C4-2B (cell line): ENCODE measurements at regions not wholly inside any gene's neighbourhood (a gene's known extent, or its start where the extent isn't known, plus 50 kb on each side); places are given as distances from the start of the nearest gene placed in this dataset.
"Not testable (repeated sequence)": the region's sequence is repeated elsewhere in the genome, so short reads cannot be mapped to it uniquely, and the experiment has no call there.

ENCODE experiments used
- H3K27ac ChIP-seq: fragments of 450-650 bp; 2 replicates; pipeline ENCODE4 v1.5.1; 2017
- ZFX ChIP-seq: fragments of 450-650 bp; IDR thresholded peaks from 2 replicates; pipeline ENCODE4 v1.6.1; 2017
- TF ChIP-seq, protein P1 (sequence below): fragments of 450-650 bp; conservative IDR thresholded peaks from 2 replicates; pipeline ENCODE4 v1.5.1; 2017; ENCODE audit warnings: mild to moderate bottlenecking

DNA sequence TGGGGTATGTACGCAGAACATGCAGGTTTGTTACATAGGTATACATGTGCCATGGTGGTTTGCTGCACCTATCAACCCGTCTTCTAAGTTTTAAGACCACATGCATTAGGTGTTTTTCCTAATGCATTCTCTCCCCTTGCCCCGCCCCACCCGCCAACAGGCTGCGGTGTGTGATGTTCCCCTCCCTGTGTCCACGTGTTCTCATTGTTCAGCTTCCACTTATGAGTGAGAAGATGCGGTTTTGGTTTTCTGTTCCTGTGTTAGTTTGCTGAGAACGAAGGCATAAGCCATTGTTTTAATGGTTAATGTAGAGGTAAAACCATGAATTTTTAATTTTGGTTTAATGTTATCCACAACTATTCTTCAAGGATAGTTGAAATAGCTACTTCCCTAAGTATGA lies 346.8 kb upstream of the EPHA6 start:
- no peak for TF ChIP-seq ZFX
- TF ChIP-seq, protein P1, sequence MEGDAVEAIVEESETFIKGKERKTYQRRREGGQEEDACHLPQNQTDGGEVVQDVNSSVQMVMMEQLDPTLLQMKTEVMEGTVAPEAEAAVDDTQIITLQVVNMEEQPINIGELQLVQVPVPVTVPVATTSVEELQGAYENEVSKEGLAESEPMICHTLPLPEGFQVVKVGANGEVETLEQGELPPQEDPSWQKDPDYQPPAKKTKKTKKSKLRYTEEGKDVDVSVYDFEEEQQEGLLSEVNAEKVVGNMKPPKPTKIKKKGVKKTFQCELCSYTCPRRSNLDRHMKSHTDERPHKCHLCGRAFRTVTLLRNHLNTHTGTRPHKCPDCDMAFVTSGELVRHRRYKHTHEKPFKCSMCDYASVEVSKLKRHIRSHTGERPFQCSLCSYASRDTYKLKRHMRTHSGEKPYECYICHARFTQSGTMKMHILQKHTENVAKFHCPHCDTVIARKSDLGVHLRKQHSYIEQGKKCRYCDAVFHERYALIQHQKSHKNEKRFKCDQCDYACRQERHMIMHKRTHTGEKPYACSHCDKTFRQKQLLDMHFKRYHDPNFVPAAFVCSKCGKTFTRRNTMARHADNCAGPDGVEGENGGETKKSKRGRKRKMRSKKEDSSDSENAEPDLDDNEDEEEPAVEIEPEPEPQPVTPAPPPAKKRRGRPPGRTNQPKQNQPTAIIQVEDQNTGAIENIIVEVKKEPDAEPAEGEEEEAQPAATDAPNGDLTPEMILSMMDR, result no peak
- no peak overlapping the region for H3K27ac ChIP-seq

DNA sequence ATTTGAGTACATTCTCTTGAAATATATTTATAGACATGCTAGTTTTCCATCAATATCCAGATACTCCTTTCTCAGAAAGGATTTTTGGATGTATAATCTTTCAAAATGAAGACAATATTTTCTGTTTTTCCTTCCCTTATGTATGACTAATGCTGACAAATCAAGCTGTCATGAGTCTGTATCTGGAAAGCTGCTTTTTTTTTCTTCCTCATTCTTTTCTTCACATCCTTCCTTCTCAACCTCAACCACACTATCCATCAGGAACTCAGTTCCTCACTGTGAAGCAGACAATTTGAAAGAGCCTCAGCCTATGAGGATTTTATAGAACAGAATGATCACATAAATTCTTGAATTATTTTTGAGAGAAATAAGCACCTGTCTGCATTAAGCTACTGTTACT lies 335.9 kb upstream of the EPHA6 start:
- TF ChIP-seq, protein P1, result no peak
- TF ChIP-seq ZFX, result no peak
- no peak overlapping the region for H3K27ac ChIP-seq

DNA sequence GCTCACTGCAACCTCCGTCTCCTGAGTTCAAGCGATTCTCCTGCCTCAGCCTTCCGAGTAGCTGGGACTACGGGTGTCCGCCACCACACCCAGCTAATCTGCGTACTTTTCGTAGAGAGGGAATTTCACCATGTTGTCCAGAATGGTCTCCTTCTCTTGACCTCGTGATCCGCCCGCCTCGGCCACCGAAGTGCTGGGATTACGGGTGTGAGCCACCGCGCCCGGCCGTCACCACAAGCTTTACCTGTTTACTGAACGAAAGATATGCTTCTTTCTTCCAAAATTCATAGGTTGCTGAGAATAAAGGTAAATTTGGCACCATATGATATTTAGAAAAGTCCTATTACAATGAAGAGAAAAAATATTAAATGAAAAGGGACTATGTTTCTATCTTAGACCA lies 333.5 kb upstream of the EPHA6 start:
- TF ChIP-seq ZFX, result no peak
- TF ChIP-seq, protein P1, result no peak
- H3K27ac ChIP-seq, result no peak overlapping the region

DNA sequence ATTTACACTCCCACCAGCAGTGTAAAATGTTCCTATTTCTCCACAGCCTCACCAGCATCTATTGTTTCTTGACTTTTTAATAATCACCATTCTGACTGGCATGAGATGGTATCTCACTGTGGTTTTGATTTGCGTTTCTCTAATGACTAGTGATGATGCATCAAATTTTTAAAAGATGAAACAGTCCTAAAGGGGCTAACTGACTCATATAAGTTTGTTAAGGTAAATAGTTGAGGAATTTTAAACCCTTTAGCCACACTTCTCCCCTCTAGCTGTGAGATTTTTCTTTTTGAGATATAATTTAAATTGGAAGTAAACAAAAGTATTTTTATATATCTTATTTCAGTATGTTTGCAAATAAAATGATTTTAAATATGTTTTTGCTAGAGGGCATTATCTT lies 331.2 kb upstream of the EPHA6 start:
- not testable (repeated sequence) for H3K27ac ChIP-seq

DNA sequence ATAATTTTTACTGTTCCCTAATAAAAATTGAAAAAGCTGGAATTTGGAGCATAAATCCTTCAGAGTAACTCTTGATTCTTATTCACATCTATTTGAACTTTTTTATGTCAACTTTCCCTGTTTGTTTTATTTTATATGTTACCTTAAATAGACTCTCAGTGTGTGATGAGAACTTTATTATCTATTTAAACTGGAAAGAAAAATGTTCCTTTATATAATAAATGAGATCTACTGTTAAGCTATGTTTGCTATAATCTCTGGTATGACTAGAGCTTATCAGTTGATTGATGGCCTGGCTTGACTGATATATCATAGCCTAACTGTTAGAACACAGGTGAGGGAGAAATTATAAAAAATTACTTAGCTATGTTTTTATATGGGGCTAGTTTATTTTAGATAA lies 330.6 kb upstream of the EPHA6 start:
- no peak overlapping the region for H3K27ac ChIP-seq
- TF ChIP-seq, protein P1, result no peak
- TF ChIP-seq ZFX, result no peak

DNA sequence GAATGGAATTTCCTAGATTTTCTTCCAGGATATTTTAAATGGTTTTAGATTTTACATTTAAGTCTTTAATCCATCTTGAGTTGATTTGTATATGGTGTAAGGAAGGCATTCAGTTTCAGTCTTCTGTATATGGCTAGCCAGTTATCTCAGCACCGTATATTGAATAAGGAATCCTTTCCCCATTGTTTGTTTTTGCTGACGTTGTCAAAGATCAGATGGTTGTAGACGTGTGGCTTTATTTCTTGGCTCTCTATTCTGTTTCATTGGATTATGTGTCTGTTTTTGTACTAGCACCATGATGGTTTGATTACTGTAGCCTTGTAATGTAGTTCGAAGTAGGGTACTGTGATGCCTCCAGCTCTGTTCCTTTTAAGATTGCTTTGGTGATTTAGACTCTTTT lies 325.7 kb upstream of the EPHA6 start:
- TF ChIP-seq, protein P1, result no peak
- no peak for TF ChIP-seq ZFX
- H3K27ac ChIP-seq, result no peak overlapping the region

DNA sequence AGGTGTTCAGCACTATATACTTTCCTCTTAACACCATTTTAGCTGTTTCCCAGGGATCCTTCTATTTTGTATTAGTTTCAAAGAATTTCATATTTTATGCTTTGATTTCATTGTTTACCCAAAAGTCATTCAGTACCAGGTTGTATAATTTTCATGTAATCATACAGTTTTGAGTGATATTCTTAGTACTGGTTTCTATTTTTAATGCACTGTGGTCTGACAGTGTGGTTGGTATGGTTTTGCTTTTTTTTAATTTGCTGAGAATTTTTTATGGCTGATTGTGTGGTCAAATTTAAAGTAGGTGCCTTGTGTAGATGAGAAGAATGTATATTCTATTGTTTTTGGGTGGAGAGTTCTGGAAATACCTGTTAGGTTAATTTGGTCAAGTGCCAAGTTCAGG lies 323.4 kb upstream of the EPHA6 start:
- TF ChIP-seq, protein P1, result no peak
- no peak for TF ChIP-seq ZFX
- H3K27ac ChIP-seq, result no peak overlapping the region

DNA sequence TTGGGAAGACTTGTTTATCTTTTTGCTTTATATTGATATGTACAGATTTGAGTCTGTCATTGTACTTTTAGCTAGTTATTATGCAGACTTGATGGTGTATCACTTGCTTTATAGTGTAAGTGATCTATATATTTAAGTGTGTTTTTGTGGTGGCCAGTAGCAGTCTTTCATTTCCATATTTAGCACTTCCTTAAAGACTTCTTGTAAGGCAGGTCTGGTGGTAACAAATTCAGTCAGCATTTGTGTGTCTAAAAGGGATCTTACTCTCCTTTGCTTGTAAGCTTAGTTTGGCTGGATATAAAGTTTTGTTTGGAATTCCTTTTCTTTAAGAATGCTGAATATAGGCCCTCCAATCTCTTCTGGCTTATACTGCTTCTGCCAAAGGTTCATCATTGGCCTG lies 322.5 kb upstream of the EPHA6 start:
- no peak overlapping the region for H3K27ac ChIP-seq
- TF ChIP-seq, protein P1, result no peak
- TF ChIP-seq ZFX, result no peak
